ENCODE measurements at regions not wholly inside any gene's neighbourhood (a gene's known extent, or its start where the extent isn't known, plus 50 kb on each side); places are given as distances from the start of the nearest gene placed in this dataset.

- peaks cover 29% of the 10 kb centered on the region for H3K27me3 Mint-ChIP-seq (ENCODE audit: low read depth, unreplicated experiment)
- peaks cover 9% of the 10 kb centered on the region for H3K9me3 Mint-ChIP-seq (ENCODE audit: unreplicated experiment)
- no peak overlapping the region for H3K9ac ChIP-seq (ENCODE audit: low read length)
- no peak overlapping the region for H3K27ac Mint-ChIP-seq (ENCODE audit: unreplicated experiment)
- TF ChIP-seq CTCF (IDR thresholded peaks at IDR 0.05; ENCODE audit: insufficient read depth, low read depth, low read length): no peak
- TF ChIP-seq EZH2 (IDR thresholded peaks at IDR 0.05; ENCODE audit: insufficient read depth, low read length): no peak
- peaks cover 2% of the 10 kb centered on the region for H3K36me3 Mint-ChIP-seq (ENCODE audit: low read depth, unreplicated experiment)
- H3K36me3 ChIP-seq (ENCODE audit: insufficient read depth, low read length): no peaks in the 10 kb centered on the region
- no peak overlapping the region for H3K4me3 Mint-ChIP-seq (ENCODE audit: unreplicated experiment)
- no peak overlapping the region for H3K4me3 ChIP-seq (ENCODE audit: insufficient read depth, low read depth, low read length)
- DNase-seq (ENCODE audit: low read depth) (no peak), FAIRE-seq (no peak)
- peaks cover 16% of the 10 kb centered on the region for H3K27me3 ChIP-seq (ENCODE audit: insufficient read depth, low read length)
- H3K79me2 ChIP-seq (ENCODE audit: insufficient read depth, low read length): no peaks in the 10 kb centered on the region
- no peaks in the 10 kb centered on the region for H4K20me1 ChIP-seq (ENCODE audit: insufficient read depth, low read length)
- no peak overlapping the region for H2AFZ ChIP-seq (ENCODE audit: low read depth, low read length)
- no peaks in the 10 kb centered on the region for H3K4me1 Mint-ChIP-seq (ENCODE audit: low read depth, unreplicated experiment)
- no peak overlapping the region for H3K27ac ChIP-seq (ENCODE audit: low read depth, low read length)
- no peaks in the 10 kb centered on the region for H3K4me1 ChIP-seq (ENCODE audit: insufficient read depth, low read length)
- no peaks in the 10 kb centered on the region for H3K9me3 ChIP-seq (ENCODE audit: insufficient read depth, low read depth, low read length)
- H3K4me2 ChIP-seq (ENCODE audit: low read length): no peak overlapping the region
Observed at GRCh38 chr21:33162436-33162951, 67.2 kb upstream of the IFNAR2 start.

DNA sequence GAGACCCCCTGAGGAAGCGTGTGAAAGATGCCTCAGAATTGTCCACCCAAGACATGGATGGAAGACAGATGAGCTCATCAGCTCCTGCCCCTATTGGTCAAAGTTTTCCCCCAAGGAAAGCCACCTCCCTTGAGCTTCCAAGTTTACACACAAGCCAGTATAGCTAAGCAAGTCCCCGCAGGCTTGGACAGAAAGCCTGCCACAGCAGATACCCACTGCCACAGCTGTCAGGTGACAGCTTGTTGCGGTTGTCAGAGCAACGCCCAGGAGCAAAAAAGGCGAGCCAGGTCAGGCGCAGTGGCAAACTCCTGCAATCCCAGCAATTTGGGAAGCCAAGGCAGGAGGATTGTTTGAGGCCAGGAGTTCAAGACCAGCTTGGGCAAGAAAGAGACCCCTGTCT is 60.9 kb upstream of the IFNAR2 start:
- Histone ChIP-seq H3K36me3 (ENCODE audit: insufficient read depth, low read length) (no peaks in the 10 kb centered on the region), H3K27me3 (ENCODE audit: insufficient read depth, low read length) (peaks cover 15% of the 10 kb centered on the region), H3K9ac (ENCODE audit: low read length) (no peak overlapping the region), H2AFZ (ENCODE audit: low read depth, low read length) (no peak overlapping the region), H3K9me3 (ENCODE audit: insufficient read depth, low read depth, low read length) (peaks cover 3% of the 10 kb centered on the region), H3K4me3 (ENCODE audit: insufficient read depth, low read depth, low read length) (no peak overlapping the region), H3K79me2 (ENCODE audit: insufficient read depth, low read length) (no peaks in the 10 kb centered on the region), H3K27ac (ENCODE audit: low read depth, low read length) (no peak overlapping the region), H3K4me2 (ENCODE audit: low read length) (no peak overlapping the region), H3K4me1 (ENCODE audit: insufficient read depth, low read length) (no peaks in the 10 kb centered on the region), H4K20me1 (ENCODE audit: insufficient read depth, low read length) (no peaks in the 10 kb centered on the region)
- Mint-ChIP-seq H3K9me3 (ENCODE audit: unreplicated experiment) (peaks cover 6% of the 10 kb centered on the region), H3K27me3 (ENCODE audit: low read depth, unreplicated experiment) (peaks cover 31% of the 10 kb centered on the region), H3K4me1 (ENCODE audit: low read depth, unreplicated experiment) (no peaks in the 10 kb centered on the region), H3K27ac (ENCODE audit: unreplicated experiment) (no peak overlapping the region), H3K36me3 (ENCODE audit: low read depth, unreplicated experiment) (peaks cover 2% of the 10 kb centered on the region), H3K4me3 (ENCODE audit: unreplicated experiment) (no peak overlapping the region)
- FAIRE-seq: no peak
- TF ChIP-seq EZH2 (IDR thresholded peaks at IDR 0.05; ENCODE audit: insufficient read depth, low read length): no peak
- TF ChIP-seq CTCF (IDR thresholded peaks at IDR 0.05; ENCODE audit: insufficient read depth, low read depth, low read length): no peak
- DNase-seq (ENCODE audit: low read depth): no peak

DNA sequence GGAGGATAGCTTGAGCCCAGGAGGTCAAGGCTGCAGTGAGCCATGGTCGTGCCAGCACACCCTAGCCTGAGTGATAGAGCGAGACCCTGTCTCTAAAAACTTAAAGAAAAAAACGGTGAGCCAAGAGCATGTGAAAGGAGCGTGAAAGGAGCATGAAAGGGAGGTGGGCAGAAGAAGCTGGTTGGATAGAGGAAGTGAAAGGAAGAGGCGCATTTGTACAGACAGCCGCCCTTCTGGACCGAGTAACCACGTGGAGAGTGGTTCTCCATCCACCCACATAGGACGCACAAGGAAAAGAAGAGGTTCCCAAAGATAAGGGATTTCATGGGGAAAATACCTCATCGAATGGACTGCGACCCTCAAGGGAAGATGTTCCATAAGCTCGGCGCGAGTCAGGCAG is 60.4 kb upstream of the IFNAR2 start:
- H3K4me2 ChIP-seq (ENCODE audit: low read length): no peak overlapping the region
- H3K4me1 Mint-ChIP-seq (ENCODE audit: low read depth, unreplicated experiment): no peaks in the 10 kb centered on the region
- no peak for TF ChIP-seq CTCF (IDR thresholded peaks at IDR 0.05; ENCODE audit: insufficient read depth, low read depth, low read length)
- no peak for TF ChIP-seq EZH2 (IDR thresholded peaks at IDR 0.05; ENCODE audit: insufficient read depth, low read length)

More for the DNA sequence above, 60.4 kb upstream of the IFNAR2 start:
- Histone ChIP-seq H3K79me2 (ENCODE audit: insufficient read depth, low read length) (no peaks in the 10 kb centered on the region), H3K27ac (ENCODE audit: low read depth, low read length) (no peak overlapping the region), H3K4me1 (ENCODE audit: insufficient read depth, low read length) (no peaks in the 10 kb centered on the region), H3K27me3 (ENCODE audit: insufficient read depth, low read length) (peaks cover 15% of the 10 kb centered on the region), H3K4me3 (ENCODE audit: insufficient read depth, low read depth, low read length) (no peak overlapping the region), H4K20me1 (ENCODE audit: insufficient read depth, low read length) (no peaks in the 10 kb centered on the region), H2AFZ (ENCODE audit: low read depth, low read length) (no peak overlapping the region), H3K36me3 (ENCODE audit: insufficient read depth, low read length) (no peaks in the 10 kb centered on the region), H3K9me3 (ENCODE audit: insufficient read depth, low read depth, low read length) (peaks cover 3% of the 10 kb centered on the region), H3K9ac (ENCODE audit: low read length) (no peak overlapping the region)
- Mint-ChIP-seq H3K9me3 (ENCODE audit: unreplicated experiment) (peaks cover 6% of the 10 kb centered on the region), H3K27me3 (ENCODE audit: low read depth, unreplicated experiment) (peaks cover 29% of the 10 kb centered on the region), H3K36me3 (ENCODE audit: low read depth, unreplicated experiment) (peaks cover 2% of the 10 kb centered on the region), H3K27ac (ENCODE audit: unreplicated experiment) (no peak overlapping the region), H3K4me3 (ENCODE audit: unreplicated experiment) (no peak overlapping the region)
- no peak for FAIRE-seq
- DNase-seq (ENCODE audit: low read depth): no peak
